ENCODE measurements at regions not wholly inside any gene's neighbourhood (a gene's known extent, or its start where the extent isn't known, plus 50 kb on each side); places are given as distances from the start of the nearest gene placed in this dataset.

DNA sequence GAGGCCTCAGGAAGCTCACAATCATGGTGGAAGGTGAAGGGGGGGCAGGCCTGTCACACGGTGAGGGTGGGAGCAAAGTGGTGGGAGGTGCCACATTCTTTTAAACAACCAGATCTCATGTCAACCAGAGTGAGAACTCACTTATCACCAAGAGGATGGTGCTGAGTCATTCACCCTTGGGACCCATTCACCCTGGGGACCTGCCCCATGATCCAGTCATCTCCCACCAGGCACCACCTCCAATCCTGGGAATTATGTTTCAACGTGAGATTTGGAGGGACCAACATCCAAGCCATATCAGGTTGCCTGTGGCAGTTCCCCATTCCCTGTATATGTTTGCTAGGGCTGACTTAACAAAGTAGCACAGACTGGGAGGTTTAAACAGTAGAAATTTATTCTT is 318.4 kb upstream of the CLNK start:
- Histone ChIP-seq H3K27me3 (ENCODE audit: insufficient read depth, poor library complexity, severe bottlenecking) (no peaks in the 10 kb centered on the region), H3K27ac (replicated peaks) (no peak overlapping the region), H3K4me3 (replicated peaks; ENCODE audit: insufficient read depth, low read length) (no peak overlapping the region)
- no peak for TF ChIP-seq SPI1 (IDR thresholded peaks at IDR 0.05; ENCODE audit: borderline replicate concordance, low read depth)
- TF ChIP-seq REST (IDR thresholded peaks at IDR 0.05; ENCODE audit: insufficient replicate concordance, low read depth) = no peak
- TF ChIP-seq CTCF (IDR thresholded peaks at IDR 0.05; ENCODE audit: insufficient read depth, low read length) = no peak
- no peak for TF ChIP-seq GABPA (IDR thresholded peaks at IDR 0.05; ENCODE audit: low read depth)
- TF ChIP-seq POLR2AphosphoS5 (IDR thresholded peaks at IDR 0.05; ENCODE audit: low read depth) = no peak
- DNase-seq (ENCODE audit: low read depth in 1 of 2, low spot score in 1 of 2) = no peak

DNA sequence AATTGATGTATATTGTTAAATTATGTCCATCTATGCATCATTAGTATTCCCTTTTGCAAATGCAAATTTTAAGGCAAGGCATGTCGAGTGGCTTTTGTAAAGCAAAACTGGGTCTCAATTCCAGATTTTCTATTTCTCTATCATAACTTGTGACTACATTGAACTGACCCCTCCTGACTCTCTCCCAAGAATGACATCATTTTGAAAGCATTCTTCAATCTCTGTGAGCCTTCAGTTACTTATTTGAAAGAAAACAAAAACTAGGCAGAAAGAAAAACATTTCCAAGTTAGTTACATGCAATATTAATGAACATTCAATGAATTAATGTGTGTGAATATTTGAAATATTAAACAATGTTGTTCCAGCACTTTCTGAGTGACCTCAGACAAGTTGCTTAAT is 314.3 kb upstream of the CLNK start:
- no peak for DNase-seq (ENCODE audit: low read depth in 1 of 2, low spot score in 1 of 2)
- Histone ChIP-seq H3K27ac (replicated peaks) (no peak overlapping the region), H3K27me3 (ENCODE audit: insufficient read depth, poor library complexity, severe bottlenecking) (no peaks in the 10 kb centered on the region), H3K4me3 (replicated peaks; ENCODE audit: insufficient read depth, low read length) (no peak overlapping the region)
- TF ChIP-seq REST (IDR thresholded peaks at IDR 0.05; ENCODE audit: insufficient replicate concordance, low read depth) (no peak), GABPA (IDR thresholded peaks at IDR 0.05; ENCODE audit: low read depth) (no peak), POLR2AphosphoS5 (IDR thresholded peaks at IDR 0.05; ENCODE audit: low read depth) (no peak), CTCF (IDR thresholded peaks at IDR 0.05; ENCODE audit: insufficient read depth, low read length) (no peak), SPI1 (IDR thresholded peaks at IDR 0.05; ENCODE audit: borderline replicate concordance, low read depth) (no peak)

DNA sequence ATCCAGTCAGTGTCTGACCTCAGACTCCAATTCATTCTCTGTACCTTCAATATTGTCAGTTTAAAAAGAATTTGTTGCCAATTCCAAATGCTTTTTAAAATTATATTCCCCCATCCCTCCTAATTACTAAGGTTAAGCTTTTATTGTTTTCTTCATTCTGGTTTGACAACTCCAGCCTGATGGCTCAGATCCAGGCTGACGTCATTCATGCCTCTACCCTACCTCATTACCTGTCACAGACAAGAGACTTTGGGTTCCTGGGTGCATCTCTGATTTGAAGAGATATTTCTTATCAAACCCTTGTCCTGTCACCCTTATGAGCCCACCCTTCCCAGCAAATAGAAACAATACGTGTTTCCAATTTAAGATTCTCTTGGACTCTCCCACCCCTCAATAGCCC is 300.2 kb upstream of the CLNK start:
- Histone ChIP-seq H3K27ac (replicated peaks) (no peak overlapping the region), H3K4me3 (replicated peaks; ENCODE audit: insufficient read depth, low read length) (no peak overlapping the region), H3K27me3 (ENCODE audit: insufficient read depth, poor library complexity, severe bottlenecking) (no peaks in the 10 kb centered on the region)
- TF ChIP-seq GABPA (IDR thresholded peaks at IDR 0.05; ENCODE audit: low read depth) (no peak), CTCF (IDR thresholded peaks at IDR 0.05; ENCODE audit: insufficient read depth, low read length) (no peak), SPI1 (IDR thresholded peaks at IDR 0.05; ENCODE audit: borderline replicate concordance, low read depth) (no peak), REST (IDR thresholded peaks at IDR 0.05; ENCODE audit: insufficient replicate concordance, low read depth) (no peak), POLR2AphosphoS5 (IDR thresholded peaks at IDR 0.05; ENCODE audit: low read depth) (no peak)
- no peak for DNase-seq (ENCODE audit: low read depth in 1 of 2, low spot score in 1 of 2)
